DND-41 (cell line): ENCODE measurements at regions not wholly inside any gene's neighbourhood (a gene's known extent, or its start where the extent isn't known, plus 50 kb on each side); places are given as distances from the start of the nearest gene placed in this dataset.

Experiments
- ATAC-seq: fragments of 200-7000 bp; cut with Tn5 transposase; 3 replicates; pipeline ENCODE4 v1.9.1; 2021; ENCODE audit warnings: low read depth; ENCODE audit not compliant: insufficient read depth
- DNase-seq: peaks from one replicate; pipeline ENCODE4 v3.0.0-alpha.2; 2020
- H2AFZ ChIP-seq: 2 replicates; pipeline ENCODE4 v1.6.0; 2012; ENCODE audit warnings: low read depth, low read length
- H3K27ac ChIP-seq: 2 replicates; pipeline ENCODE4 v1.5.1; 2012; ENCODE audit warnings: low read length, inconsistent platforms
- H3K27me3 ChIP-seq: fragments of 200-600 bp; sonication (generic); 2 replicates; pipeline ENCODE4 v1.6.0; 2012; ENCODE audit warnings: low read length, mild to moderate bottlenecking, inconsistent platforms; ENCODE audit not compliant: insufficient read depth, poor library complexity
- H3K36me3 ChIP-seq: 2 replicates; pipeline ENCODE4 v1.5.1; 2012; ENCODE audit warnings: low read length, inconsistent platforms; ENCODE audit not compliant: insufficient read depth
- H3K4me1 ChIP-seq: 2 replicates; pipeline ENCODE4 v1.5.1; 2012; ENCODE audit warnings: mild to moderate bottlenecking, low read length; ENCODE audit not compliant: insufficient read depth
- H3K4me2 ChIP-seq: 2 replicates; pipeline ENCODE4 v1.6.0; 2012; ENCODE audit warnings: mild to moderate bottlenecking, moderate library complexity, low read length, inconsistent platforms; ENCODE audit not compliant: insufficient read depth
- H3K4me3 ChIP-seq, 2 experiments: fragments of 200-600 bp in 1 of 2; shearing (Covaris generic) in 1 of 2; 2 replicates each; pipeline ENCODE4 v1.5.1; 2012 to 2016; ENCODE audit warnings: inconsistent platforms in 2 of 2, low read length in 2 of 2, mild to moderate bottlenecking in 2 of 2, low read depth in 1 of 2, moderate library complexity in 1 of 2
- H3K79me2 ChIP-seq: 2 replicates; pipeline ENCODE4 v1.6.0; 2012; ENCODE audit warnings: low read length, inconsistent platforms; ENCODE audit not compliant: insufficient read depth
- H3K9ac ChIP-seq: 2 replicates; pipeline ENCODE4 v1.6.0; 2012; ENCODE audit warnings: low read depth, mild to moderate bottlenecking, inconsistent platforms, low read length, moderate library complexity
- H3K9me3 ChIP-seq: 2 replicates; pipeline ENCODE4 v1.5.1; 2012; ENCODE audit warnings: low read length, moderate library complexity, mild to moderate bottlenecking, inconsistent platforms; ENCODE audit not compliant: insufficient read depth, severe bottlenecking
- H4K20me1 ChIP-seq: 2 replicates; pipeline ENCODE4 v1.6.0; 2012; ENCODE audit warnings: low read length; ENCODE audit not compliant: insufficient read depth
- CTCF ChIP-seq: IDR thresholded peaks from 2 replicates; pipeline ENCODE4 v1.5.1; 2012; ENCODE audit warnings: borderline replicate concordance, low read length, moderate library complexity, mild to moderate bottlenecking; ENCODE audit not compliant: poor library complexity, severe bottlenecking; ENCODE audit errors: extremely low read depth
- EZH2 ChIP-seq: IDR thresholded peaks from 3 replicates; pipeline ENCODE4 v1.6.1; 2012; ENCODE audit warnings: borderline replicate concordance, low read depth, mild to moderate bottlenecking, moderate library complexity, low read length, inconsistent platforms; ENCODE audit not compliant: severe bottlenecking

- no peak for DNase-seq
- Histone ChIP-seq H3K36me3 (no peaks in the 10 kb centered on the region), H3K9ac (no peak overlapping the region), H4K20me1 (no peaks in the 10 kb centered on the region), H3K27me3 (no peaks in the 10 kb centered on the region), H3K4me3 (no peak overlapping the region), H3K4me1 (no peaks in the 10 kb centered on the region), H3K79me2 (no peaks in the 10 kb centered on the region), H3K27ac (no peak overlapping the region), H3K4me2 (no peak overlapping the region), H3K9me3 (no peaks in the 10 kb centered on the region), H2AFZ (no peak overlapping the region)
- no peak for TF ChIP-seq CTCF
- TF ChIP-seq EZH2, result no peak
- no peak for ATAC-seq
These were observed 297.4 kb downstream of the CDH2 start for GRCh38 chr18:27879540-27879939.

- no peak overlapping the region for H3K4me2 ChIP-seq
- no peak overlapping the region for H3K9ac ChIP-seq
- no peaks in the 10 kb centered on the region for H3K9me3 ChIP-seq
- H2AFZ ChIP-seq, result no peak overlapping the region; the same call in 1 of the 2 replicates
- no peak overlapping the region for H3K4me3 ChIP-seq
- no peak overlapping the region for H3K27ac ChIP-seq
- TF ChIP-seq CTCF (no peak), EZH2 (no peak)
- ATAC-seq, result no peak
- H3K4me1 ChIP-seq, result no peaks in the 10 kb centered on the region
- H4K20me1 ChIP-seq, result no peaks in the 10 kb centered on the region
- no peaks in the 10 kb centered on the region for H3K27me3 ChIP-seq
- DNase-seq, result no peak
- H3K79me2 ChIP-seq, result no peaks in the 10 kb centered on the region
- no peaks in the 10 kb centered on the region for H3K36me3 ChIP-seq
These were observed 305.2 kb downstream of the CDH2 start for GRCh38 chr18:27871726-27872125.

GRCh38 chr18:27869735-27870134 lies 307.2 kb downstream of the CDH2 start:
- TF ChIP-seq CTCF, result no peak
- TF ChIP-seq EZH2, result no peak
- H3K36me3 ChIP-seq, result no peaks in the 10 kb centered on the region
- ATAC-seq, result no peak
- no peaks in the 10 kb centered on the region for H3K4me1 ChIP-seq
- H3K79me2 ChIP-seq, result no peaks in the 10 kb centered on the region
- no peak overlapping the region for H3K4me2 ChIP-seq
- DNase-seq, result no peak
- no peak overlapping the region for H2AFZ ChIP-seq
- no peaks in the 10 kb centered on the region for H3K9me3 ChIP-seq
- no peak overlapping the region for H3K9ac ChIP-seq
- H4K20me1 ChIP-seq, result no peaks in the 10 kb centered on the region
- H3K27me3 ChIP-seq, result no peaks in the 10 kb centered on the region
- H3K27ac ChIP-seq, result no peak overlapping the region
- H3K4me3 ChIP-seq, result no peak overlapping the region

GRCh38 chr18:27865431-27865830 lies 311.5 kb downstream of the CDH2 start:
- DNase-seq, result no peak
- no peak overlapping the region for H3K4me3 ChIP-seq
- no peak overlapping the region for H2AFZ ChIP-seq
- H3K36me3 ChIP-seq, result no peaks in the 10 kb centered on the region
- TF ChIP-seq EZH2 (no peak), CTCF (no peak)
- H4K20me1 ChIP-seq, result no peaks in the 10 kb centered on the region
- no peak for ATAC-seq
- H3K4me1 ChIP-seq, result peaks cover 12% of the 10 kb centered on the region
- H3K27me3 ChIP-seq, result no peaks in the 10 kb centered on the region
- no peak overlapping the region for H3K27ac ChIP-seq
- H3K9ac ChIP-seq, result no peak overlapping the region
- H3K79me2 ChIP-seq, result no peaks in the 10 kb centered on the region
- H3K4me2 ChIP-seq, result no peak overlapping the region
- no peaks in the 10 kb centered on the region for H3K9me3 ChIP-seq
